LNCaP clone FGC (cell line): ENCODE measurements at regions not wholly inside any gene's neighbourhood (a gene's known extent, or its start where the extent isn't known, plus 50 kb on each side); places are given as distances from the start of the nearest gene placed in this dataset.

Source experiments
- DNase-seq: peaks from one replicate; pipeline ENCODE4 v3.0.0-alpha.2; 2011; ENCODE audit warnings: low read depth
- H3K4me3 ChIP-seq: 2 replicates; pipeline ENCODE4 v1.5.1; 2011; ENCODE audit warnings: mild to moderate bottlenecking, low read depth, low read length, control low read depth
- TF ChIP-seq, protein P1 (sequence below): IDR thresholded peaks from 2 replicates; pipeline ENCODE4 v1.5.1; 2012; ENCODE audit warnings: mild to moderate bottlenecking; ENCODE audit not compliant: control insufficient read depth, insufficient read depth; ENCODE audit errors: extremely low read depth

DNA sequence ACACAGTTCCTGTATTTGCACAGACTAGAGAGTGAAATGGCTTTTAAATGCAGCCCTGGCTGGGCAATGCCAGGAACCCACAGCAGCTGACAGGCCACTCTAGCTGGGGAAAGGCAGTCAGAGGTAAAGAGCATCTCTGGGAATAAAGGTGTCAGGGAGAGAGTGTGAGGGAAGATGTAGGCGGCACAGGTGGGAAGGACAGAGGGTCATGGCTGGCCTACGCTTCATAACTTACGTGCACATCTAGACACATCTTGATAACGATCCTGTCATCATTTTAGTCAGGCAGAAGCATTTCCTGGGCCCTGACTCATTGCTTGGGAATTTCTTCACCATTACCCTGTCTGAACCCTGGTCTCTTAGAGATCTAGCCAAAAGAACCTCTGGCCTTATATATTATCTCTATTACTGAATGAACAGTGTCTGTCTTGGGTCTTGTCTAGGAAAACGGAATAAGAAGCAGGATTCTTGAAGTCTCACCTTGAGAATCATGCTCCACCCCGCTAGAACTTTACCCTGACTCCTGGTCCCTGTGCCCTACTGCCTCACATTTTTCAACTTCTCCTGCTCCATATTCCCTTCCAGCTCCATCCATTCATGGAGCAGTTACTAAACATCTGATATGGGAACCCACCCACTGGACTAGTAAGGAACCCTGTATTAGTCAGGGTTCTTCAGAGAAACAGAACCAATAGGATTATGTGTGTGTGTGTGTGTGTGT lies 106.4 kb upstream of the ELL2 start:
- TF ChIP-seq, protein P1, sequence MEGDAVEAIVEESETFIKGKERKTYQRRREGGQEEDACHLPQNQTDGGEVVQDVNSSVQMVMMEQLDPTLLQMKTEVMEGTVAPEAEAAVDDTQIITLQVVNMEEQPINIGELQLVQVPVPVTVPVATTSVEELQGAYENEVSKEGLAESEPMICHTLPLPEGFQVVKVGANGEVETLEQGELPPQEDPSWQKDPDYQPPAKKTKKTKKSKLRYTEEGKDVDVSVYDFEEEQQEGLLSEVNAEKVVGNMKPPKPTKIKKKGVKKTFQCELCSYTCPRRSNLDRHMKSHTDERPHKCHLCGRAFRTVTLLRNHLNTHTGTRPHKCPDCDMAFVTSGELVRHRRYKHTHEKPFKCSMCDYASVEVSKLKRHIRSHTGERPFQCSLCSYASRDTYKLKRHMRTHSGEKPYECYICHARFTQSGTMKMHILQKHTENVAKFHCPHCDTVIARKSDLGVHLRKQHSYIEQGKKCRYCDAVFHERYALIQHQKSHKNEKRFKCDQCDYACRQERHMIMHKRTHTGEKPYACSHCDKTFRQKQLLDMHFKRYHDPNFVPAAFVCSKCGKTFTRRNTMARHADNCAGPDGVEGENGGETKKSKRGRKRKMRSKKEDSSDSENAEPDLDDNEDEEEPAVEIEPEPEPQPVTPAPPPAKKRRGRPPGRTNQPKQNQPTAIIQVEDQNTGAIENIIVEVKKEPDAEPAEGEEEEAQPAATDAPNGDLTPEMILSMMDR: no peak
- no peak for DNase-seq
- no peak overlapping the region for H3K4me3 ChIP-seq

DNA sequence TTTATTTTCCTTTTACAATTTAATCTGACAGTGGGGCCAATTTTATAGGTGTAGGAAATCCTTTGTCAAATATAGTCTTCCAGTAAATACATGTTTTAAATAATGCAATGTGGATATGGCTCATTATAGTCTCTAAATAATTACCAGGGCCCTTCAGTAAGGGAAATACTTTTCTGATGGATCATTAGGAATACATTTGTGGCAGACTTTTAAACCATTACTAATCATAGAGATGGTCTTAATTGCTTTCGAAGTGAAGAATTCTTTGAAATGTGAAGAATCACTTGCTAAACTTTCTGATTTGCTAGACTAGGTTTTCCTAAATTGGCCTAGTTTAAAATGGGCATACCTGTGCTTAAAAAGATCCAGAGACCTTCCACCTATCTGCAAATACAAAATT lies 105.6 kb upstream of the ELL2 start:
- H3K4me3 ChIP-seq: no peak overlapping the region
- TF ChIP-seq, protein P1: no peak

GRCh38 chr5:96066386-96066719 lies 104.7 kb upstream of the ELL2 start:
- TF ChIP-seq, protein P1: no peak
- H3K4me3 ChIP-seq: no peak overlapping the region
- DNase-seq: no peak

More for the DNA sequence above, 105.6 kb upstream of the ELL2 start:
- no peak for DNase-seq

DNA sequence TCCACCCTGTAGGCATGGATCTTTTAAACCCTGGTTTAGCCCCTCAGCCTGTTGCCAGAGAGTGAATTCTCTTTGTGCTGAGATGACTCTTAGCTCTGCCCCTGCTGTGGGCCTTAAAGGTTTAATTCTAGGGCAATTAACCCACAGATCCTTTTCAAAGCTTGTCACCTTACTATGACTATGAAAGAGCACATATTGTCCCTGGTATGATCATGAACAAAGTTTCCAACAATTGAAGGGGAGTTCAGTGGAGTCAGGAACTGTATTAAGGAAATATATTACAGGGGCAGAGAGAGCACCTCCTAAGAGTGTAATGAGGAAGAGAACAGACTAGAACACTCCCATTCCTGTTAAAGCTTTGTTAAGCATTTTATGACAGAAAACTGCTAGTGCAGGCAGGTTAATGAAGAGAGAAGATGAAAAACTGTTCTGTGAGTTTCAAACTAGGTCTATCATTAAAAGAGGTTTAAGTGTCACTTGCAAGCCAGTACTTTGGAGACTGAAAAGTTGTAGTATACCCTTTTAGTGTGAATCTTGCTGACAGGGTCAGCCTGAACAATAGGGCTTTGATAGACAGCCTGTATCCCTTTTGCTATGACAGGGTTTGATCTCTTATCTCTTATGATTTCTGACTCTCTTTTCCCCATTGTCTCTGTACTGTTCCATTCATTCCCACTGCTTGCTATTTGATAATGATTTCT lies 104.2 kb upstream of the ELL2 start:
- H3K4me3 ChIP-seq: no peak overlapping the region
- DNase-seq: no peak
- TF ChIP-seq, protein P1: no peak

DNA sequence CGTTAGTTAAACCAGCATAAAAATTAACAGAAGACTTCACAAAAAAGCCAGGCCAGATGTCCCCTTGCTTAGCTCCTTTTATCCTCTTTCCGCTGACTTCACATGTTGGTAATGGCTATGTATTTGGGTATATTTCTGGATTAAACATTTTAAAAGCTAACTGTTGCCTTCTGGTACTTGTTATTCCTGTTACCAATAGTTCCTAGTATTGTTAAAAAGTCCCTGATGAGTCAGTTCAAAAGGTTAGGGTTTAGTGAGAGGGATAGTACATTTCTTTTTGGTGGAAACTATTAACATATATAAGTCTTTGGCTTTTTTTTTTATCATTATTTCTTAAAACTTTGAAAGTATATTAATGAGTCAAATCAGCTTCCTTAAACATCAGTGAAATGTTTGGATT lies 103.2 kb upstream of the ELL2 start:
- no peak overlapping the region for H3K4me3 ChIP-seq
- TF ChIP-seq, protein P1: no peak
- DNase-seq: no peak

DNA sequence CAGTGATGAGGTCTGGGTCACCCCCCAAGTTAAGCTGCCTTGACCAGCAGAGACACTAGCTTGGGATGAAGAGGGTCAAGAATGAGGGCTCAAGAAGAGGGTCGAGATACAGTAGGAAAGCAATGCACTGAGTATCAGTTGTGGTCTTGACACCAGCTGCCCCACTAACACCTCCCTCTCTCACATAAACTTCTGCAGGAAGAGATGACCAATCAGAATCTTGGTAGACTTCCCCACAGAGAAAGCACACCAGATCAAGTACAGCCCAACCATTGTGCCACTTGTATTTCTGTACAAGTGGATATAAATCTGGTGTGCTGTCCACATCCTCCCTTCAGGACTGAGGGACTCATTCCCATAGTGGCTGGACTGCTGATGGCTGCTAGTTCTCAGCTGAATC lies 101.2 kb upstream of the ELL2 start:
- no peak overlapping the region for H3K4me3 ChIP-seq
- TF ChIP-seq, protein P1: no peak
- DNase-seq: no peak
